AG04450 (cell line): ENCODE measurements at regions not wholly inside any gene's neighbourhood (a gene's known extent, or its start where the extent isn't known, plus 50 kb on each side); places are given as distances from the start of the nearest gene placed in this dataset.

Experiments used
- CTCF ChIA-PET: fragments of 300-600, 350-600 bp; formaldehyde crosslinking; extraction: SDS; loops from one replicate; lab custom pipeline; 2022; ENCODE audit warnings: antibody characterized with exemption, inconsistent platforms; lab: Charles Lee
- POLR2A ChIA-PET: fragments of 350-600 bp; formaldehyde crosslinking; extraction: SDS; loops from one replicate; lab custom pipeline; 2021; ENCODE audit warnings: antibody characterized with exemption, inconsistent platforms; lab: Yijun Ruan, JAX
- DNase-seq: peaks from one replicate; pipeline ENCODE4 v3.0.0-alpha.2; 2011; ENCODE audit warnings: low read depth, low spot score
- H3K27ac ChIP-seq: one replicate; pipeline ENCODE4 v1.5.1; 2012; ENCODE audit warnings: low read depth, low read length, control low read depth
- H3K27me3 ChIP-seq: one replicate; pipeline ENCODE4 v1.6.0; 2012; ENCODE audit warnings: low read length; ENCODE audit not compliant: control insufficient read depth, insufficient read depth
- H3K4me3 ChIP-seq: 2 replicates; pipeline ENCODE4 v1.5.1; 2011; ENCODE audit warnings: mild to moderate bottlenecking, low read depth, low read length, control low read depth
- H3K9me3 ChIP-seq: 2 replicates; pipeline ENCODE4 v1.5.1; 2012; ENCODE audit warnings: low read length; ENCODE audit not compliant: control insufficient read depth, insufficient read depth
- CTCF ChIP-seq: IDR thresholded peaks from 2 replicates; pipeline ENCODE4 v1.5.1; 2011; ENCODE audit warnings: low read depth, low read length, control low read depth, inconsistent platforms

- no peak overlapping the region for H3K4me3 ChIP-seq
- H3K27me3 ChIP-seq, result no peaks in the 10 kb centered on the region
- TF ChIP-seq CTCF, result no peak
- ChIA-PET POLR2A (no interaction called here), CTCF (interaction anchor here (0.6 kb wide), 1 partner anchor 313 kb away, joined by 3 read pairs; no protein-coding TSS in a partner anchor)
- no peaks in the 10 kb centered on the region for H3K9me3 ChIP-seq
- H3K27ac ChIP-seq, result no peak overlapping the region
- no peak for DNase-seq
Observed at GRCh38 chr5:97420646-97421045, 237.6 kb upstream of the RIOK2 start.

- no peak overlapping the region for H3K4me3 ChIP-seq
- no peaks in the 10 kb centered on the region for H3K9me3 ChIP-seq
- H3K27ac ChIP-seq, result no peak overlapping the region
- TF ChIP-seq CTCF, result no peak
- no peak for DNase-seq
- ChIA-PET CTCF (no interaction called here), POLR2A (no interaction called here)
- no peaks in the 10 kb centered on the region for H3K27me3 ChIP-seq
Observed at GRCh38 chr5:97422678-97423077, 239.6 kb upstream of the RIOK2 start.

GRCh38 chr5:97425511-97425910 lies 242.5 kb upstream of the RIOK2 start:
- ChIA-PET CTCF (interaction anchor here (0.7 to 2.0 kb wide), 6 partner anchors 15 to 1370 kb away, joined by 3 to 9 read pairs (median 5); no protein-coding TSS in a partner anchor), POLR2A (no interaction called here)
- Histone ChIP-seq H3K27me3 (no peaks in the 10 kb centered on the region), H3K4me3 (no peak overlapping the region), H3K9me3 (no peaks in the 10 kb centered on the region), H3K27ac (no peak overlapping the region)
- TF ChIP-seq CTCF, result peak; percentile 49
- no peak for DNase-seq

GRCh38 chr5:97427235-97427634 lies 244.2 kb upstream of the RIOK2 start:
- POLR2A ChIA-PET, result no interaction called here
- H3K27ac ChIP-seq, result no peak overlapping the region
- H3K4me3 ChIP-seq, result no peak overlapping the region
- peak; percentile 12; the same call in 1 of the 2 replicates for TF ChIP-seq CTCF
- H3K9me3 ChIP-seq, result no peaks in the 10 kb centered on the region
- CTCF ChIA-PET, result interaction anchor here (0.7 kb wide), 1 partner anchor 100 kb away, joined by 3 read pairs; no protein-coding TSS in a partner anchor
- DNase-seq, result no peak
- H3K27me3 ChIP-seq, result no peaks in the 10 kb centered on the region

- POLR2A ChIA-PET, result no interaction called here
- Histone ChIP-seq H3K4me3 (no peak overlapping the region), H3K9me3 (no peaks in the 10 kb centered on the region), H3K27ac (no peak overlapping the region), H3K27me3 (no peaks in the 10 kb centered on the region)
- no peak for DNase-seq
- TF ChIP-seq CTCF, result no peak
- CTCF ChIA-PET, result no interaction called here
Observed at GRCh38 chr5:97434021-97434420, 251.0 kb upstream of the RIOK2 start.
